RWPE1 (cell line): ENCODE measurements at regions not wholly inside any gene's neighbourhood (a gene's known extent, or its start where the extent isn't known, plus 50 kb on each side); places are given as distances from the start of the nearest gene placed in this dataset.
"Not testable (repeated sequence)": the region's sequence is repeated elsewhere in the genome, so short reads cannot be mapped to it uniquely, and the experiment has no call there.

ENCODE experiments used
- CTCF ChIA-PET: fragments of 350-600 bp; sonication (Branson Sonifier 250); formaldehyde crosslinking; extraction: SDS; loops from one replicate; lab custom pipeline; 2021; lab: Yijun Ruan, JAX
- POLR2A ChIA-PET: fragments of 400-600 bp; formaldehyde crosslinking; extraction: SDS; loops from one replicate; lab custom pipeline; 2020; ENCODE audit warnings: antibody characterized with exemption; ENCODE audit not compliant: low non-redundant PET; lab: Yijun Ruan, JAX
- DNase-seq: peaks from one replicate; pipeline ENCODE4 v3.0.0; 2012; ENCODE audit warnings: low spot score
- H3K27ac ChIP-seq: fragments of 450-650 bp; 2 replicates; pipeline ENCODE4 v1.5.1; 2017

GRCh38 chr1:120973836-120974235 is 84.3 kb downstream of the PPIAL4A start:
- POLR2A ChIA-PET, DNase-seq, H3K27ac ChIP-seq, CTCF ChIA-PET: not testable (repeated sequence)

- CTCF ChIA-PET, H3K27ac ChIP-seq, DNase-seq, POLR2A ChIA-PET: not testable (repeated sequence)
These were observed 87.7 kb downstream of the PPIAL4A start for GRCh38 chr1:120977279-120977678.

GRCh38 chr1:120981489-120982094 is 92.0 kb downstream of the PPIAL4A start:
- DNase-seq, POLR2A ChIA-PET, H3K27ac ChIP-seq, CTCF ChIA-PET: not testable (repeated sequence)

GRCh38 chr1:120994614-120995013 is 105.0 kb downstream of the PPIAL4A start:
- DNase-seq, H3K27ac ChIP-seq, POLR2A ChIA-PET, CTCF ChIA-PET: not testable (repeated sequence)

DNA sequence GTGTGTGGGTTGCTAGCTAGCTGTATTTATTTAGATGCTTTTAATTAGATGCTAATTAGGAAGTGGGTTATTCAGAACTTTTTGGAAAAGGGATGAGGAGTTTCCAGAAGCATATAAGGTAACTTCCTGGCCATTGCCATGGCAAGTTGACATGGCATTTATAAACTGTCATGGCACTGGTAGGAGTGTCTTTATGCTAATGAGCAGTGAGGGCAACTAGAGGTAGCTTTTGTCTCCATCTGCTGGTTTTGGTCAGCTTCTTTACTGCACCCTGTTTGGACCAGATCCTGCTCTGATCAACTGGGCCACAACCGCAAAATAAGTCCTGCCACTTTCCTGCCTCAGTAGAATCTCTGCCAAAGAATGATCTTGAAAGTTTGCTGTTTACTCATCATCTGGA is 105.5 kb downstream of the PPIAL4A start:
- DNase-seq, H3K27ac ChIP-seq, CTCF ChIA-PET, POLR2A ChIA-PET: not testable (repeated sequence)

- POLR2A ChIA-PET, H3K27ac ChIP-seq, CTCF ChIA-PET, DNase-seq: not testable (repeated sequence)
These were observed 111.6 kb downstream of the PPIAL4A start for GRCh38 chr1:121001090-121001726.

DNA sequence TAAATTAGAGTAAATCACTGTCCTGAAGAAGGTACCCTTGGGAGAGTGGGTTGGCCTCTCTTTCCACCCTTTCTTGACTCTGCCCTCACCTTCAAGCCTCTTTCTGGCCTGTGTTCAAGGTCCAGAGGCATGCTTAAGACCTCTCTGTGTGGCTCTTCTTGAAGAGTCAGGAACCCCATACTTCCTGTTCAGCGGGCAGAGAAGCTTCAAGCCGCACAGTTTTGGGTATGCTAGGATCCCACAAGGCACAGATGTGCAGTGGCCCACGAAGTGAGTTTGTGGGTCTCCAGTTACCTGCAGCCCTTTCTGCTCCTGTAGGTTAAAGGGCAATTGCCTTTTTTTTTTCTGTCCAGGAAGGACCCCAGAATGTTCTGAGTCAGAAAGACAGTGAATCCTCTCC is 113.7 kb downstream of the PPIAL4A start:
- POLR2A ChIA-PET, H3K27ac ChIP-seq, DNase-seq, CTCF ChIA-PET: not testable (repeated sequence)

- POLR2A ChIA-PET, DNase-seq, H3K27ac ChIP-seq, CTCF ChIA-PET: not testable (repeated sequence)
These were observed 117.3 kb downstream of the PPIAL4A start for GRCh38 chr1:121006826-121007225.

DNA sequence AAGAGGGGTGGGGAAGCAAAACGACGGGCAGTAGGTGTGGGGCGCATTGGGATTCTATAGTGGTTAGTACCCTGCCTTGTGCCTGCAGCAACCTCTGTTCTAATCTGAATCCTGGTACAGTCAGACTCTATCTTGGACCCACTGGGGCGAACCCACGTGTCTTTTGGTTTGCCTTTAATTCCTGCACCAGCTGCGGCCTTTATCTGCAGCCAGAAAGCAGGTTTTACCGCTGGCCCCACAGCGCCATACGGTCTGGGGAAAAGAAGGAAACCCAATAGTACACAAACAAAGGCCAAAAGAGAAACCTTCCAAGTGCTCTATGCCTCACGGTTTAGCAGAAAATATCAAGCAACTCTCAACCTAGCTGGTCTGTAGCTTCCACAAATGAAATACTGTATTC is 118.2 kb downstream of the PPIAL4A start:
- DNase-seq, H3K27ac ChIP-seq, POLR2A ChIA-PET, CTCF ChIA-PET: not testable (repeated sequence)

GRCh38 chr1:121008512-121009215 is 119.1 kb downstream of the PPIAL4A start:
- H3K27ac ChIP-seq, CTCF ChIA-PET, DNase-seq, POLR2A ChIA-PET: not testable (repeated sequence)

GRCh38 chr1:121009216-121010057 is 119.9 kb downstream of the PPIAL4A start:
- peak; percentile 0 for DNase-seq

GRCh38 chr1:121010141-121010540 is 120.6 kb downstream of the PPIAL4A start:
- H3K27ac ChIP-seq, CTCF ChIA-PET, DNase-seq, POLR2A ChIA-PET: not testable (repeated sequence)

More at GRCh38 chr1:121009216-121010057, 119.9 kb downstream of the PPIAL4A start:
- H3K27ac ChIP-seq, CTCF ChIA-PET, POLR2A ChIA-PET: not testable (repeated sequence)

GRCh38 chr1:121013181-121013580 is 123.6 kb downstream of the PPIAL4A start:
- H3K27ac ChIP-seq, DNase-seq, CTCF ChIA-PET, POLR2A ChIA-PET: not testable (repeated sequence)

GRCh38 chr1:121016182-121017028 is 126.8 kb downstream of the PPIAL4A start:
- H3K27ac ChIP-seq, POLR2A ChIA-PET, CTCF ChIA-PET: not testable (repeated sequence)
- DNase-seq: peak; percentile 31

DNA sequence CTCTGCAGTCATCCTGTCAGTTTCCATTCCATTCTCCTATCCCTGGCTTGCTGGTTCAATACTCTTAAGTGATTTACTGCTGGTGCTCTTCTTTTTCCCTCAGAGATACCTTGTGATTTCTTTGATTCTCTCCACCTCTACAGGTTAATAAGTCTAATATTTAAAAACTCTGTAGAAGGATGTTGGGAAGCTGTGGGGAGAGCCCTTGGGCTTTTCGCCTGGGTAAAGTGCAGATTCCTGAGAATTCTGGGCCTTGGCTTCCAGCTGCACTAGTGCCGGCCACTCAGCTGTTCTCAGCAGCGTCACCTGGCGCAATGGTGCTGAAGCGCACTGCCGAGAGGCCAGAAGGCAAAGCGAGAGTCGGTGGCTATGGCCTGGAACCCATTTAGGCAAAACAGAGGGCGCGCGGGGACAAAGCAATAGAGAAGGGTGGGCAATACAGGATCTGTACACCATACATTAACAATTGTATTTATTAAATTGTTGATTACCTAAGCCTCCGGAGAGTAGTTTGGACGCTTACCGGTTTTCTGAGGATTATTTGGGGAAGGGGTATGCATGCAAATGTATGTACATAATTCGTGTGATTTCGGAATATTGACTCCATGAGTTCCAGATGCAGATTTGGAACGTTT is 130.3 kb downstream of the PPIAL4A start:
- CTCF ChIA-PET, DNase-seq: not testable (repeated sequence)

More for the DNA sequence above, 130.3 kb downstream of the PPIAL4A start:
- POLR2A ChIA-PET, H3K27ac ChIP-seq: not testable (repeated sequence)
